H9 (cell line): ENCODE measurements at regions not wholly inside any gene's neighbourhood (a gene's known extent, or its start where the extent isn't known, plus 50 kb on each side); places are given as distances from the start of the nearest gene placed in this dataset.

Experiments
- DNase-seq: peaks from one replicate; pipeline ENCODE4 v3.0.0-alpha.2; 2017
- H2AFZ ChIP-seq: one replicate; pipeline ENCODE4 v1.6.1; 2013; ENCODE audit warnings: mild to moderate bottlenecking, low read length, control low read depth, moderate library complexity
- H2AK5ac ChIP-seq: 2 replicates; pipeline ENCODE4 v1.6.1; 2013; ENCODE audit warnings: low read length, control low read depth, mixed read lengths; ENCODE audit not compliant: insufficient read length
- H2BK120ac ChIP-seq: one replicate; pipeline ENCODE4 v1.6.1; 2013; ENCODE audit warnings: low read depth, mild to moderate bottlenecking, low read length, control low read depth, inconsistent platforms; ENCODE audit not compliant: poor library complexity, severe bottlenecking
- H2BK12ac ChIP-seq: 2 replicates; pipeline ENCODE4 v1.6.1; 2013; ENCODE audit warnings: low read length, control low read depth, mixed read lengths, low read depth; ENCODE audit not compliant: insufficient read length
- H2BK15ac ChIP-seq: 2 replicates; pipeline ENCODE4 v1.6.1; 2013; ENCODE audit warnings: low read depth, low read length, control low read depth
- H2BK20ac ChIP-seq: one replicate; pipeline ENCODE4 v1.6.1; 2013; ENCODE audit warnings: low read depth, mild to moderate bottlenecking, low read length, control low read depth, inconsistent platforms; ENCODE audit not compliant: poor library complexity, severe bottlenecking
- H2BK5ac ChIP-seq: 2 replicates; pipeline ENCODE4 v1.6.1; 2013; ENCODE audit warnings: low read length, control low read depth, mixed read lengths; ENCODE audit not compliant: insufficient read length
- H3K14ac ChIP-seq: 2 replicates; pipeline ENCODE4 v1.6.1; 2013; ENCODE audit warnings: low read length, control low read depth; ENCODE audit not compliant: insufficient read depth
- H3K18ac ChIP-seq: 2 replicates; pipeline ENCODE4 v1.6.1; 2013; ENCODE audit warnings: low read depth, mild to moderate bottlenecking, mixed read lengths, low read length, control low read depth; ENCODE audit not compliant: insufficient read length
- H3K23ac ChIP-seq: 2 replicates; pipeline ENCODE4 v1.6.1; 2013; ENCODE audit warnings: low read length, control low read depth, mixed read lengths, low read depth; ENCODE audit not compliant: insufficient read length
- H3K23me2 ChIP-seq: 2 replicates; pipeline ENCODE4 v1.6.1; 2013; ENCODE audit warnings: low read depth, mild to moderate bottlenecking, mixed read lengths, low read length, control low read depth; ENCODE audit not compliant: insufficient read length, poor library complexity, severe bottlenecking
- H3K27ac ChIP-seq: 2 replicates; pipeline ENCODE4 v1.5.1; 2013; ENCODE audit warnings: low read length, control low read depth, mixed read lengths, low read depth; ENCODE audit not compliant: insufficient read length
- H3K27me3 ChIP-seq: 2 replicates; pipeline ENCODE4 v1.6.1; 2013; ENCODE audit warnings: low read length, control low read depth, inconsistent platforms; ENCODE audit not compliant: insufficient read depth
- H3K4ac ChIP-seq: 2 replicates; pipeline ENCODE4 v1.6.1; 2013; ENCODE audit warnings: low read depth, mild to moderate bottlenecking, control low read depth, inconsistent platforms, low read length, moderate library complexity
- H3K4me1 ChIP-seq: 2 replicates; pipeline ENCODE4 v1.6.1; 2013; ENCODE audit warnings: low read length, control low read depth, inconsistent platforms; ENCODE audit not compliant: insufficient read depth
- H3K4me2 ChIP-seq: 2 replicates; pipeline ENCODE4 v1.6.1; 2013; ENCODE audit warnings: low read length, control low read depth, mixed read lengths; ENCODE audit not compliant: insufficient read length, insufficient read depth
- H3K56ac ChIP-seq: 2 replicates; pipeline ENCODE4 v1.6.1; 2013; ENCODE audit warnings: low read depth, mild to moderate bottlenecking, mixed read lengths, low read length, control low read depth; ENCODE audit not compliant: insufficient read length
- H3K79me1 ChIP-seq: 2 replicates; pipeline ENCODE4 v1.6.1; 2013; ENCODE audit warnings: low read depth, mild to moderate bottlenecking, moderate library complexity, low read length, control low read depth, inconsistent platforms; ENCODE audit not compliant: insufficient read depth, poor library complexity, severe bottlenecking
- H3K79me2 ChIP-seq: 2 replicates; pipeline ENCODE4 v1.6.1; 2013; ENCODE audit warnings: low read length, control low read depth, inconsistent platforms; ENCODE audit not compliant: insufficient read depth
- H3K9ac ChIP-seq: 2 replicates; pipeline ENCODE4 v1.6.1; 2013; ENCODE audit warnings: low read length, control low read depth, mixed read lengths; ENCODE audit not compliant: insufficient read length; ENCODE audit errors: extremely low read depth
- H3K9me3 ChIP-seq: one replicate; pipeline ENCODE4 v1.6.1; 2013; ENCODE audit warnings: low read depth, low read length, inconsistent platforms; ENCODE audit not compliant: control insufficient read depth
- H3T11ph ChIP-seq: one replicate; pipeline ENCODE4 v1.6.1; 2013; ENCODE audit warnings: mild to moderate bottlenecking, low read length, control low read depth, inconsistent platforms
- H4K20me1 ChIP-seq: one replicate; pipeline ENCODE4 v1.6.1; 2013; ENCODE audit not compliant: control insufficient read depth, insufficient read length, insufficient read depth
- H4K5ac ChIP-seq: 2 replicates; pipeline ENCODE4 v1.6.1; 2013; ENCODE audit warnings: low read depth, mild to moderate bottlenecking, mixed read lengths, low read length, control low read depth; ENCODE audit not compliant: insufficient read length
- H4K8ac ChIP-seq: replicated peaks from 2 replicates; pipeline ENCODE4 v1.6.1; 2013; ENCODE audit warnings: low read length, control low read depth, mixed read lengths, low read depth; ENCODE audit not compliant: insufficient read length
- H4K91ac ChIP-seq: 2 replicates; pipeline ENCODE4 v1.6.1; 2013; ENCODE audit warnings: low read depth, mild to moderate bottlenecking, moderate library complexity, mixed read lengths, low read length, control low read depth; ENCODE audit not compliant: insufficient read length
- H3K27ac Mint-ChIP-seq, 3 experiments: 2 replicates in 2 of 3; 3 replicates in 1 of 3; pipeline ENCODE4 v1.8.0; 2020 to 2021; ENCODE audit warnings: mixed read lengths in 3 of 3, mild to moderate bottlenecking in 1 of 3, moderate library complexity in 1 of 3
- H3K27me3 Mint-ChIP-seq: 2 replicates; pipeline ENCODE4 v1.8.0; 2021; ENCODE audit warnings: low read depth, mild to moderate bottlenecking, moderate library complexity, mixed read lengths
- H3K36me3 Mint-ChIP-seq, 3 experiments: 2 replicates in 2 of 3; 3 replicates in 1 of 3; pipeline ENCODE4 v1.8.0; 2020 to 2021; ENCODE audit warnings: low read depth in 3 of 3, mixed read lengths in 3 of 3; ENCODE audit not compliant: insufficient read depth in 1 of 3
- H3K4me1 Mint-ChIP-seq, 2 experiments: 2 replicates each; pipeline ENCODE4 v1.8.0; 2020; ENCODE audit warnings: mixed read lengths in 2 of 2
- H3K4me3 Mint-ChIP-seq, 2 experiments: 2 replicates in 1 of 2; 3 replicates in 1 of 2; pipeline ENCODE4 v1.8.0; 2020 to 2021; ENCODE audit warnings: mild to moderate bottlenecking in 2 of 2, mixed read lengths in 2 of 2, moderate library complexity in 1 of 2
- H3K9me3 Mint-ChIP-seq, 2 experiments: 2 replicates in 1 of 2; 3 replicates in 1 of 2; pipeline ENCODE4 v1.8.0; 2020; ENCODE audit warnings: mild to moderate bottlenecking in 2 of 2, mixed read lengths in 2 of 2, moderate library complexity in 1 of 2
- CTCF ChIP-seq: fragments of 200-600 bp; sonication (generic); conservative IDR thresholded peaks from 3 replicates; pipeline ENCODE4 v1.8.0; 2021; ENCODE audit warnings: antibody characterized with exemption, mild to moderate bottlenecking
- WGBS: extraction: QIAGEN DNeasy Blood & Tissue Kit; methylation state at CpG from one replicate; pipeline ENCODE4 v1.1.7; 2013; ENCODE audit warnings: missing lambda C conversion rate, low lambda C conversion rate, mixed read lengths; ENCODE audit not compliant: insufficient read length; ENCODE audit errors: extremely low coverage; 5-methylcytosine and 5-hydroxymethylcytosine counted together

GRCh38 chr11:62017878-62018655, 50.6 kb upstream of the FTH1 start:
- H3K4me1 ChIP-seq, result no peaks in the 10 kb centered on the region; the same call in 1 of the 2 replicates
- H3K27me3 ChIP-seq, result no peaks in the 10 kb centered on the region
- H2BK12ac ChIP-seq, result no peak overlapping the region
- no peak overlapping the region for H3K4me2 ChIP-seq
- no peaks in the 10 kb centered on the region for H3K23me2 ChIP-seq
- no peak overlapping the region for H3K4ac ChIP-seq
- no peak overlapping the region for H2BK120ac ChIP-seq
- no peak overlapping the region for H4K8ac ChIP-seq
- H2AFZ ChIP-seq, result no peak overlapping the region
- Mint-ChIP-seq H3K4me1 (peaks cover 11 to 13% of the 10 kb centered on the region in 2 experiments), H3K27ac (no peak overlapping the region), H3K4me3 (no peak overlapping the region), H3K9me3 (peaks cover 12 to 17% of the 10 kb centered on the region in 2 experiments), H3K36me3 (peaks cover 0 to 7% (median 7%) of the 10 kb centered on the region in 3 experiments; a peak in 5 of 7 replicates), H3K27me3 (0 out of 2 replicates have a peak, but pooled peaks cover 2% of the 10 kb centered on the region)
- H3K9me3 ChIP-seq, result no peaks in the 10 kb centered on the region
- no peak overlapping the region for H2AK5ac ChIP-seq
- H4K91ac ChIP-seq, result no peak overlapping the region
- no peak overlapping the region for H3K18ac ChIP-seq
- H3K79me1 ChIP-seq, result no peaks in the 10 kb centered on the region
- no peak overlapping the region for H3K9ac ChIP-seq
- H2BK15ac ChIP-seq, result no peak overlapping the region
- no peak for TF ChIP-seq CTCF
- no peaks in the 10 kb centered on the region for H4K20me1 ChIP-seq
- no peaks in the 10 kb centered on the region for H3K79me2 ChIP-seq
- no peak overlapping the region for H3K56ac ChIP-seq
- H3K27ac ChIP-seq, result no peak overlapping the region
- H4K5ac ChIP-seq, result no peak overlapping the region
- no peak overlapping the region for H2BK5ac ChIP-seq
- H3T11ph ChIP-seq, result no peak overlapping the region
- H3K23ac ChIP-seq, result no peak overlapping the region
- H2BK20ac ChIP-seq, result no peak overlapping the region
- H3K14ac ChIP-seq, result no peak overlapping the region
- no peak for DNase-seq
- no CpG with 5 or more reads among the region's 15 CpGs for WGBS
